ENCODE measurements at regions not wholly inside any gene's neighbourhood (a gene's known extent, or its start where the extent isn't known, plus 50 kb on each side); places are given as distances from the start of the nearest gene placed in this dataset.

- DNase-seq (ENCODE audit: low read depth) = no peak
These were observed 172.8 kb upstream of the DCN start for GRCh38 chr12:91355150-91356006.

- no peak for DNase-seq (ENCODE audit: low read depth)
These were observed 170.6 kb upstream of the DCN start for GRCh38 chr12:91353266-91353665.

GRCh38 chr12:91349476-91349875, 166.9 kb upstream of the DCN start:
- DNase-seq (ENCODE audit: low read depth) = no peak

GRCh38 chr12:91347481-91348214, 165.0 kb upstream of the DCN start:
- DNase-seq (ENCODE audit: low read depth) = no peak

GRCh38 chr12:91346827-91347226, 164.2 kb upstream of the DCN start:
- no peak for DNase-seq (ENCODE audit: low read depth)

- no peak for DNase-seq (ENCODE audit: low read depth)
These were observed 161.8 kb upstream of the DCN start for GRCh38 chr12:91344408-91344807.

GRCh38 chr12:91343010-91343409, 160.4 kb upstream of the DCN start:
- DNase-seq (ENCODE audit: low read depth) = no peak

- no peak for DNase-seq (ENCODE audit: low read depth)
These were observed 156.5 kb upstream of the DCN start for GRCh38 chr12:91339106-91339505.

- no peak for DNase-seq (ENCODE audit: low read depth)
These were observed 153.1 kb upstream of the DCN start for GRCh38 chr12:91335699-91336098.

- no peak for DNase-seq (ENCODE audit: low read depth)
These were observed 151.3 kb upstream of the DCN start for GRCh38 chr12:91333966-91334365.

- DNase-seq (ENCODE audit: low read depth) = no peak
These were observed 149.7 kb upstream of the DCN start for GRCh38 chr12:91332302-91332701.

- no peak for DNase-seq (ENCODE audit: low read depth)
These were observed 148.8 kb upstream of the DCN start for GRCh38 chr12:91331371-91331770.

- no peak for DNase-seq (ENCODE audit: low read depth)
These were observed 145.8 kb upstream of the DCN start for GRCh38 chr12:91328451-91328850.

- no peak for DNase-seq (ENCODE audit: low read depth)
These were observed 145.3 kb upstream of the DCN start for GRCh38 chr12:91327889-91328288.

GRCh38 chr12:91327131-91327530, 144.5 kb upstream of the DCN start:
- no peak for DNase-seq (ENCODE audit: low read depth)

GRCh38 chr12:91326058-91327027, 143.7 kb upstream of the DCN start:
- DNase-seq (ENCODE audit: low read depth) = no peak

GRCh38 chr12:91320999-91321398, 138.4 kb upstream of the DCN start:
- DNase-seq (ENCODE audit: low read depth) = no peak

GRCh38 chr12:91319071-91319760, 136.6 kb upstream of the DCN start:
- DNase-seq (ENCODE audit: low read depth) = no peak

- DNase-seq (ENCODE audit: low read depth) = no peak
These were observed 134.7 kb upstream of the DCN start for GRCh38 chr12:91317306-91317705.

- DNase-seq (ENCODE audit: low read depth) = no peak
These were observed 134.3 kb upstream of the DCN start for GRCh38 chr12:91316907-91317269.

GRCh38 chr12:91316161-91316906, 133.7 kb upstream of the DCN start:
- no peak for DNase-seq (ENCODE audit: low read depth)
